ENCODE measurements at regions not wholly inside any gene's neighbourhood (a gene's known extent, or its start where the extent isn't known, plus 50 kb on each side); places are given as distances from the start of the nearest gene placed in this dataset.

- Histone ChIP-seq H3K4me3 (ENCODE audit: severe bottlenecking) (no peak overlapping the region), H3K9me3 (ENCODE audit: severe bottlenecking) (no peaks in the 10 kb centered on the region), H3K27ac (ENCODE audit: poor library complexity, severe bottlenecking) (no peak overlapping the region), H3K36me3 (ENCODE audit: low read depth) (no peaks in the 10 kb centered on the region), H3K4me1 (ENCODE audit: insufficient read depth, poor library complexity, severe bottlenecking) (no peaks in the 10 kb centered on the region), H3K27me3 (ENCODE audit: insufficient read depth, poor library complexity, severe bottlenecking) (no peaks in the 10 kb centered on the region)
- DNase-seq (ENCODE audit: low spot score) (no peak), ATAC-seq (ENCODE audit: low read depth) (no peak)
- TF ChIP-seq CTCF (IDR thresholded peaks at IDR 0.05; ENCODE audit: poor library complexity, severe bottlenecking), result no peak
Observed at GRCh38 chr6:147823936-147824335, 315.4 kb downstream of the SAMD5 start.

DNA sequence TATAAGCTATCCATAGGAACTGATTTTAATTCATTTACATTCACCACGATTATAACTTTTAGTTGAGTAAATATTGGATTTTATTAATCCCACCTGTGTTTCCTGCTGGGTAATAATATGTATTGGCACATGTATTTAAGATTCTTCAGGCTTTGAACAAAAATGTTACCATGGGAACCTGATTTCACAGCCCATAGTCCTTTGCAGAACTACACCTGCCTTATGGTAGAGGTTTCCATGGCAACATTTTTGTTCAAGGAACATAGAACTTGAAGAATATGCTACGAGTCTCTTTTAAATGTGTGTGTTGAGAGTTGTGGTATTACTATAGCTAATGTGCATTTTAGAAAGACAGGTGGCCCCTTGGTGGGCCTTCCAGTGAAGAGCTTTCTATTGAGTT lies 317.4 kb downstream of the SAMD5 start:
- no peaks in the 10 kb centered on the region for H3K4me1 ChIP-seq (ENCODE audit: insufficient read depth, poor library complexity, severe bottlenecking)
- no peaks in the 10 kb centered on the region for H3K36me3 ChIP-seq (ENCODE audit: low read depth)
- no peak for DNase-seq (ENCODE audit: low spot score)
- no peaks in the 10 kb centered on the region for H3K27me3 ChIP-seq (ENCODE audit: insufficient read depth, poor library complexity, severe bottlenecking)
- no peak overlapping the region for H3K4me3 ChIP-seq (ENCODE audit: severe bottlenecking)
- no peak for TF ChIP-seq CTCF (IDR thresholded peaks at IDR 0.05; ENCODE audit: poor library complexity, severe bottlenecking)
- H3K27ac ChIP-seq (ENCODE audit: poor library complexity, severe bottlenecking), result no peak overlapping the region
- no peak for ATAC-seq (ENCODE audit: low read depth)
- no peaks in the 10 kb centered on the region for H3K9me3 ChIP-seq (ENCODE audit: severe bottlenecking)

- Histone ChIP-seq H3K27ac (ENCODE audit: poor library complexity, severe bottlenecking) (no peak overlapping the region), H3K4me3 (ENCODE audit: severe bottlenecking) (no peak overlapping the region), H3K36me3 (ENCODE audit: low read depth) (no peaks in the 10 kb centered on the region), H3K27me3 (ENCODE audit: insufficient read depth, poor library complexity, severe bottlenecking) (no peaks in the 10 kb centered on the region), H3K9me3 (ENCODE audit: severe bottlenecking) (no peaks in the 10 kb centered on the region), H3K4me1 (ENCODE audit: insufficient read depth, poor library complexity, severe bottlenecking) (no peaks in the 10 kb centered on the region)
- ATAC-seq (ENCODE audit: low read depth), result no peak
- TF ChIP-seq CTCF (IDR thresholded peaks at IDR 0.05; ENCODE audit: poor library complexity, severe bottlenecking), result no peak
- DNase-seq (ENCODE audit: low spot score), result no peak
Observed at GRCh38 chr6:147826698-147827097, 318.2 kb downstream of the SAMD5 start.

- H3K4me1 ChIP-seq (ENCODE audit: insufficient read depth, poor library complexity, severe bottlenecking), result no peaks in the 10 kb centered on the region
- TF ChIP-seq CTCF (IDR thresholded peaks at IDR 0.05; ENCODE audit: poor library complexity, severe bottlenecking), result no peak
- no peak overlapping the region for H3K27ac ChIP-seq (ENCODE audit: poor library complexity, severe bottlenecking)
- DNase-seq (ENCODE audit: low spot score) (no peak), ATAC-seq (ENCODE audit: low read depth) (no peak)
- H3K9me3 ChIP-seq (ENCODE audit: severe bottlenecking), result no peaks in the 10 kb centered on the region
- peaks cover 3% of the 10 kb centered on the region for H3K27me3 ChIP-seq (ENCODE audit: insufficient read depth, poor library complexity, severe bottlenecking)
- H3K36me3 ChIP-seq (ENCODE audit: low read depth), result no peaks in the 10 kb centered on the region
- no peak overlapping the region for H3K4me3 ChIP-seq (ENCODE audit: severe bottlenecking)
Observed at GRCh38 chr6:147829418-147829817, 320.9 kb downstream of the SAMD5 start.

DNA sequence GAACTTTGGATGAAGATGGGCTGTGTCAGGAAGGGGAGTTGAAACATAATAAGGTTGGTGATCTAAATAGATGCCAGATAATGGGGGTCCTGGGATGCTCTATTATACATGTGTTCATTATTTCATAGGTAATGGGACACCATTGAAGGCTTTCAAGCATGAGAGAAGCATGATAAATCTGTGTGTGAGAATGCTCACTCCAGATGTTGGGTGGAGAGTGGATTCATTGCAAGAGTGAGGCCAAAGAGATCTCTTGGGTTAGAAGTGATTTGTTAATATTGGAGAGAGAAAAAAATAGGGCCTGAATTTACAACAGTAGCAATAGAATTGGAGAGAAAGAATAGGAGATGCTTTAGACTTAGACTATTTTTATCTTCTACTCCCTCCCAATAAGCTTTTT lies 321.3 kb downstream of the SAMD5 start:
- Histone ChIP-seq H3K27me3 (ENCODE audit: insufficient read depth, poor library complexity, severe bottlenecking) (peaks cover 3% of the 10 kb centered on the region), H3K4me3 (ENCODE audit: severe bottlenecking) (no peak overlapping the region), H3K4me1 (ENCODE audit: insufficient read depth, poor library complexity, severe bottlenecking) (no peaks in the 10 kb centered on the region), H3K27ac (ENCODE audit: poor library complexity, severe bottlenecking) (no peak overlapping the region), H3K36me3 (ENCODE audit: low read depth) (no peaks in the 10 kb centered on the region), H3K9me3 (ENCODE audit: severe bottlenecking) (no peaks in the 10 kb centered on the region)
- no peak for DNase-seq (ENCODE audit: low spot score)
- TF ChIP-seq CTCF (IDR thresholded peaks at IDR 0.05; ENCODE audit: poor library complexity, severe bottlenecking), result no peak
- ATAC-seq (ENCODE audit: low read depth), result no peak

All from RWPE2 (cell line).